NCI-H748 (cell line): ENCODE measurements at regions not wholly inside any gene's neighbourhood (a gene's known extent, or its start where the extent isn't known, plus 50 kb on each side); places are given as distances from the start of the nearest gene placed in this dataset.

Experiments used
- DNase-seq: peaks from one replicate; lab custom pipeline; 2025; ENCODE audit not compliant: unreplicated experiment; lab: John Stamatoyannopoulos, UW

DNA sequence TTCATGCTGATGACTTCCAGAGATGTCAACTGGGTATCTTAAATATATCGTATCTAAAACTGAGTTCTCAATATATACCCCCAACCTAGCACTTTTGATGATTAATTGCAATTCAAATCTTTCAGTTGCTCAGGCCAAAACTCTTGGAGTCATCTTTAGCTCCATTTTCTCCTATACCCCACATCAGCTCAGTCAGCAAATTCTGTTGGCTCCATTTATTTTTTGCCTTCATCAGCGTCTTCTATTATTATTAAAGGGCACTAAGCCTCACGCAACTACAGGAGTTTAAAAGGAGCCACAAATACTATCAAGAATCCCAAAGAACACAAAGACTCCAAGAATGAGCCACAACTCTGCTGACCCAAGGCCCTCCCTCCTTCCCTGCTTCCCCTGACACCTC is 134.9 kb downstream of the KCTD12 start:
- no peak for DNase-seq

DNA sequence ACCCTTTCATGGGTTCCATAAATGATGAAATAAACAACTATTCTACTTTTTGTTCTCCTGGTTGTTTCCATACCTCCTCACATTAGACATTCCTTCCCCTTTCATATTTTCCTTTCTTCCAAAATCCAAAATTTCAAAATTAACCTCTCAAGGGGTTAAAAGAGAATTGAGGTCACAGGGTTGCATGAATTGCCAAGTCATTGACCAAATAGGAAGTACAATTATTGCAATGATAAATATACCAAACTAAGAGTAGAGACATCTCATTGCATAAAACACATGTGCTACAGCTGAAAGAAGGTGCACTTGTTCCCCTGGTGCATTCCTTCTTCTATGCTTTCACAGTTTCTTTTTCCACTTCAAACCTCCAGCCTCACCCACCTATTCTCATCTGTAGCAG is 136.1 kb downstream of the KCTD12 start:
- DNase-seq: no peak

DNA sequence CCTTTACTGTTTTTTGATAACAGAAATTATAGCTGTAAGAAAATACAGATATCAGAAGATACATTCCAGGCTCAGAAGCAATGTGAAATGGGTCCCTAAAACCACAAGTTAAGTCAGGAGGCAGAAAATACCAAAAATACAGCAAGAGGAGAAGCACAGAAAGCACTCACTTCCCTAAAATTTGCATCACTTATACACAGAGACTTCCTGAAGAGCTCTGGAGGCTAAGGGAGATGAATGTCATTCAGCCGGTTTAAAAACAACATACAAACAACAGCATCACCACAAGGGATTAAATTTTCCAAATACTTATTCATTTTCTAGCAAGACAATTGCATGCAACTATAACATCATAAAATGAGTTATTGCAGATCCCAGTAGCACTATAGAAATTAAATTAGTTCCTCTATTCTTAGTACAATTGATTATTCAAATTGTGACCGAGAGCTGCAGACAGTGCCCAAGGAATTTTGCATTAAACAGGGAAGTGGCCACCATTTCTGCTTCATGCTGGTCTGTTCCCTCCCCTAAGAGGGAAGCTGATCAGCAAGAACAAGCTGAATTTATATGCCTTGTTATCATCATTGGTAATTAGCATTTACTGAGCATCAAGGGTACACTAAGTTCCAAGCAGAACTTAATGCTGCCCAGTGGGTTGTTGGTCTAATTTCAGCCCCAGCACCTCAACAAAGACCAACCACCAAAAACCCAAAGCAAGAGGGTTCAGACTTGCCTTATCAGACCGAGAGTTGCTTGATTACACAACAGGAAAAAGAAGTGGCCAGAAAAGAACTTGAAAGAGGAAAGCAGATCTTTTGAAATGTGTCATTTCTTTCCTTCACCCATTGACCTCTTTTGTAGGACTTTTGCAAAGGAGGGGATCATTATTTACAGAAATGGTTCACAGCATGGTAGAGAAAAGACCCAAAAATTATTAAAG is 140.7 kb downstream of the KCTD12 start:
- DNase-seq: no peak

DNA sequence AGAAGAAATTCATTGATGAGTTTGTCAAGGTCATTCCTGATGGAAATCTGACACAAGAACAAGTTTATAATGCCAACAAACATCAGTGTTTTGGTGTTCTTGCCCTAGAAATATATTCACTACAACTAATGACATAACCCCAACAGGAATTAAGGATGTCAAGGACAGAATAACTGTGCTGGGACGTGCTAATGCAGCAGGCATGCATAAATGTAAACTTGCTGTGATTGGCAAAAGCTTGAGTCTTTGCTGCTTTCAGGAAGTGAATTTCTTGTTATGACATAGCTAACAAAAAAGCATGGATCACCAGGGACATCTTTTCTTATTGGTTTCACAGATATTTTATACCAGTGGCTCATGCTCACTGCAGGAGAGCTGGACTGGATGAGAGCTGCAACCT is 144.6 kb downstream of the KCTD12 start:
- DNase-seq: no peak

DNA sequence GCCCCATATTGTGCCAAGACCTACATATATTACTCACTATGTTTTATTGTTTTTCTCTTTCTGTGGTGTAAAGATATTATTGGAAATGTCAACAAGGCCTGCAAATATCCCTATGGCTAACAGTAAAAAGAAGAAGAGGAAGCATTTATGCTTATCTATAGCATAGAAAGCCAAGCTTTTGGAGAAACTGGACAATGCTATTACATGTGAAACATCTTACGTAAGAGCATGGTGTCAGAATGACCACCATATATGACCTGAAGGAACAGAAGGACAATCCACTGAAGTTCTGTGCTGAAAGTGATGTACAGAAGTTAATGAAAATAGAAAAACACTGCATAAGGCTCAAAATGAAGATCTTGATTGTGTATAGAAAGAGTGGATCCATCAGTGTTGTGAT is 145.2 kb downstream of the KCTD12 start:
- no peak for DNase-seq

GRCh38 chr13:76738616-76739015 is 147.6 kb downstream of the KCTD12 start:
- DNase-seq: no peak

GRCh38 chr13:76737526-76737925 is 148.7 kb downstream of the KCTD12 start:
- DNase-seq: no peak

DNA sequence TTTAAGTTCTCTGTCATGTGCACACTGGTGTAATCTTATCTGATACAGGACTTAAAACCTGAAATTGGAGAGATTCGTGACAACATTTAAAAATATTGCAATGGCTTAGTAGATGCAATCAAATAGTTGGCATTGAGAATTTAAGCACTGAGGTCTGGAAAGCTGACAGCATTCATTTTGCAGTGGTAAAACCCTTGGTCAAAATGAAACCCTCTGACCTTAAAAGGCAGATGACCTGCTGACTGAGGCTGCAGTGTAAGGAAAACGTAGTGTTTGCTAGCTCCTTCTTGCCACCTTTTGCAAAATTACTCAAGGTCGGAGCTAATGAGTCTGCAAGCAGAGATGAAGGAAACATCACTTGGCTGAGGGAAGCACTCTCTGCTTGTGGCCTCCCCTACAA is 150.6 kb downstream of the KCTD12 start:
- DNase-seq: no peak

- no peak for DNase-seq
Measured at GRCh38 chr13:76733671-76734070, 152.5 kb downstream of the KCTD12 start.

DNA sequence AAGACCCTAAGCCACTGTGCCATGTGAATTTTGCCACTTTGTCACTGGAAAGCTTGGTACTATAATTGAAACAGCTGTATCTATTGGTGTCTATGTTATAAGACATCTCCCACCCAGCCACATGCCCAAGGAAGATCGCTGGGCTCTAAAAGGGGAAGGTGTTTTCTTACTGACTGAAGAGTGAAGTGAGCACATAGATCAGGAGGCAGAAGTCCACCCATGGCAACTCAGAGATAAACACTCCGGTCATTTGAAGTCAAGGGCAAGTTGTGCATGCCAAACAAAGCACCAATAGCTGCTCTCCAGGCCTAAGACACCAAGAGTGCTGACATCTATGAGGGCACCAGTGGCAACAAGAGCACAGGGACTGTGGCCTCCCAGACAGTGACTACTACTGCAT is 153.8 kb downstream of the KCTD12 start:
- DNase-seq: no peak

GRCh38 chr13:76730220-76730619 is 156.0 kb downstream of the KCTD12 start:
- no peak for DNase-seq

- no peak for DNase-seq
Measured at GRCh38 chr13:76729691-76730090, 156.5 kb downstream of the KCTD12 start.

DNA sequence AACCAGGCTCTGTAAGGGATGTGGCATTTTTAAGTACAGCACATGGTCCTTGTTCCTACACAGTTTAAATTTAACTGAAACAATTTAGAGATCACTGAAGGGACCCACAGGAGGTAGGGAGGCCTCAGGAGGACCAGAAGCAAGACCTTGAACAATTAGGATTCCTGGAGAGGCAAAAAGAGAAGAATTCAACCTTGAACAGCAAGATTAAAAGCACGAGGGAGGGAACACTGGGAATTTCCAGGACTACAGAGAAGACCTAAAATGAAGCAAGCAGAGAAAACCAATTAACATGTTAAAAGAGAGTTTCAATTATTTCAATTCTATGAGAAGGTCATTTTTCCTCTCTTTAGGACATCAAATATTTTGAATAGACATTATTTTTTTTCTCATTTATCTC is 160.3 kb downstream of the KCTD12 start:
- DNase-seq: no peak

DNA sequence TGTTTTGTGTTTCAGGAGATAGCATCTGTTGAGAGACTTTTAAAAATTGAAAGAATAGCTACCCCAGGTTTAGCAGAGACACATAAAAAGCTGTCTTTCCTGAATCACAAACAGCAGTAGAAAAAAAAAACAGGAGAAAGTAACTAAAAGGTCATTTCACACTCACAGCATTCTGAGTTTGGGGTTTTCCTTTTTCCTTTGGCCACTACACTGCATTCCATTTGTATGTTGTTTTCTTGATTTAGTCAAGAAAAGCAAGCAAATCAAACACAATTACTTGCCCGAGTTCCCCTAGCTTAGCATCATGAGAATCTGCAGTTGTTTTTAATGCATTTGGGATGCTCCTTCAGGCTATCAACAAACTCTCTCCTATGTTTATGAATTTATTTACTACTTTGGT is 161.0 kb downstream of the KCTD12 start:
- no peak for DNase-seq

GRCh38 chr13:76724421-76724820 is 161.8 kb downstream of the KCTD12 start:
- DNase-seq: no peak

- no peak for DNase-seq
Measured at GRCh38 chr13:76723551-76724232, 162.5 kb downstream of the KCTD12 start.

GRCh38 chr13:76722782-76723181 is 163.4 kb downstream of the KCTD12 start:
- DNase-seq: no peak

DNA sequence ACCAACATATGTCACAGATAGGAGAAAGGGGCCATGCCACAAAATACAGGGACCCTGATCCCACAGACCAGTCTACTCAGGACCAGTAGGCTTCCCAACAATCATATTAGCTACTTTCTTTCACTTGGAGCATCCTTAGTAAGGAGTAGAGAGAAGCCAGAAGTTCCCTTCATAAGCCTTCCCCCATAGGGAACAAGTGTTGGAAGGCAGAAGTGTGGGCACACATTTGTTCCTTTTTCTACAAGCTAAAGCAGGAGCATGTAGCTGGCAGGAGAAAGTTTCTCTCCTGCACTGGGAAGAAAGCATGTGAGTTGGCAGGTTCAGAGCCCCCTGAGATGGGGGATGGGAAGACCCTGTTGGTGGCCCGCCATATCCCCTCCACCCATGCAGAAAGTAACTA is 165.4 kb downstream of the KCTD12 start:
- no peak for DNase-seq

GRCh38 chr13:76720416-76720815 is 165.8 kb downstream of the KCTD12 start:
- DNase-seq: no peak

DNA sequence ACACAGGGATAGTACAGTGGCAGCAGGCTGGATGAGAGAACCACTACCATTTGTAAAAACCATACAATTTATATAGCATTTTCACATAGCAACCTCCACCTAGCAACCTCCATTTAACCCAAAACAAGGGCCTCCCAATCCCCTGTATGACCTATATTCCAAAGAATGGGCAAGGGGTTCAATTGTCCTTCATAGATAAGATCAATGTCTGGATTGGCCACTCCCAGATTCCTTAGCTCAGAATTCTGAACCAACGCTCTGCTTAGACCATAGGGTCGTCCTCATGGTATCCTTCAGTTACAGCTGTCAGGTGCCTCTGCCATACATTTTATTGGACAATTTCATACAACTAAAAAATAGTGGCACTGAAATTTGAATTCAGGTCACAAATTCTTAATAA is 166.2 kb downstream of the KCTD12 start:
- no peak for DNase-seq

DNA sequence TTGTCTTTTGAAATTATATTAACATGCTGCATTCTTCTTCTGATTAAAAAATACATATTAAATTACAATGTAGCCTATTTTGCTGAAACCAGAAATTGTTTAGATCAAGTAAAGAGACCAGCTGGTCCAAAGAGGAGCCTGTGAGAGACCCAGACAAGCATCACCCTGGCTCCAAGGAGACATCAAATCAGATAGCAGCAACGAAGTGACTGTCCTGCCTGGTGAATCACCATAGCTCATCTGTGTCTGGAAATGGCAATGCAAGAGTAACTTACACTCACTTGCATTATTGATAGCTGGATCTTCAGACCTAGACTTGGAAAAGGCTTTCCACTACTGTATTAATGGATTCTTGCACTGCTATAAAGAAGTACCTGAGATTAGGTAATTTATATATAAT is 169.1 kb downstream of the KCTD12 start:
- no peak for DNase-seq

DNA sequence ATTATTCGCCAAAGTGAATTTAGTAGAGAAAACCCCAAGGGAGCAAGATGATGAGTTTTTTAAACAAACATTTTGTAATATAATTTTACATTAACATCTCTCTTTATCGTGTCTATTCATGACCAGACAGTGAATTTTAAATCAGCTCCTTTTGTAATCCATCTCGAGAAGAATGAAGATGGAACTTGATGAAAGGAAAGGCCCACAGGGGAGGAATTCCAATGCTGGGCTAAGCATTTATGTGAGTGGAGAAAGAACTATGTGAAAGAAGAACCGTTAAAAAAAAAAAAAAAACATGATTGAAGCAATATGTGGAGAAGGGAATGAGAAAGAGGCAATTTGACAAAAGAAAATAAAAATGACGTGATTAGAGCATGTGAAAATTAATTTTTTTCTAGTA is 170.6 kb downstream of the KCTD12 start:
- DNase-seq: no peak
